Muscle of back (tissue), 3 donors: ENCODE measurements at regions not wholly inside any gene's neighbourhood (a gene's known extent, or its start where the extent isn't known, plus 50 kb on each side); places are given as distances from the start of the nearest gene placed in this dataset.

Source experiments
- DNase-seq, 3 donors: peaks; one replicate each; pipeline versions ENCODE4 v3.0.0 to v3.0.0-alpha.2; 2013

DNA sequence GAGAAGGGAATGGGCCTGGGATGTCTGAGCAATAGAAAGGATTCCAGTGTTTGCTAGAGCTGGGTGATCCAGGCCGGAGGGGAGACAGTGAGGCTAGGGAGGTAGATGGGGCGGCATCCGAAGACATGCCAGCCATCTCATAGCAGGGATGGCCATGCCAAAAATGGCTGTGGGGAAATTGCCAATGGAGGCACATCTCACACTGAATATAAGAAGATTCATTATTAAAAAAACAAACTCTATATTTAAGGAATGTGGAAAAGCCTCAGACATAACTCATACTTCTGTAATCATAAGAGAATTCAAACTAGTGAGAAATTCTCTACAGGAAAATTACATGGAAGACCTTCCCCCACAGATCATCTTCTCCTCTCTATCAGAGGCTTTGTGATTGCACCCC, 289.2 kb downstream of the FGF9 start:
- DNase-seq, result no peak

DNA sequence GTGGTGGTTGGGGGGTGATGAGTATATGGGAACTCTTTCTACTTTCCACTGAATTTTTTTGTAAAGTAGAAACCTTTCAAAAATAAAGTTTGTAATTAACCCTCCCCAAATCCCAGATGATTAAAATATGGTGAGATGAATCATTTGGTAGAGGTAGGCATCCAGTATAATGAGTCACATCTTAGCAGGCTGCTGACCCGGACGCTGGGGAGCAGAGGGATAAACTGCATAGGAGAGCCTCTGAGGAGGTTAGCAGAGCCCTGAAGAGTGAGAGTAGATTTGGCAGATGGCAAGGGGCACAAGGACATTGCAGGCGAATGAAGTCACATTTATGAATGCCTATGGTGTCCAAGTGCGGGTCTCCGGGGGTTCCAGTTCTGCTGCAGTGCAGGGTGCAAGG, 293.8 kb downstream of the FGF9 start:
- DNase-seq, result no peak

DNA sequence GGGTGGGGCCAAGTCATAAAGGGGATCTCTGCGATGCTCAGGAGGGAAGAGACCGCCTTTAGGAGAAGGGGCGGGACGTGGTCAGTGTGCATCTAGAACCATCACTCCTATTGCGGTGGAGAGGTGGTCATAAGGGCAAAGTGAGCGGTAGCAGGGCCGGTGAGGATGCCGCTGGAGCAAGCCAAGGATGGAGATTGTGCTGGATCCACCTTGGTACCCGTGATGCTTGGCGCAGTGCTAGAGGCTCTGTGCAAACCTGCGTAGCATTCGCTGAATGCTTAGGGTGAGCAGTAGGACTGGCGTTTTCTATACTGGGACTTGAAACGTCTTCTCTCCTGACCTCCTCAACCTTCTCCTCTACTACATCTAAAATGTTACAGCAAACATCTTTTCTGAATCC, 294.2 kb downstream of the FGF9 start:
- DNase-seq, result no peak

DNA sequence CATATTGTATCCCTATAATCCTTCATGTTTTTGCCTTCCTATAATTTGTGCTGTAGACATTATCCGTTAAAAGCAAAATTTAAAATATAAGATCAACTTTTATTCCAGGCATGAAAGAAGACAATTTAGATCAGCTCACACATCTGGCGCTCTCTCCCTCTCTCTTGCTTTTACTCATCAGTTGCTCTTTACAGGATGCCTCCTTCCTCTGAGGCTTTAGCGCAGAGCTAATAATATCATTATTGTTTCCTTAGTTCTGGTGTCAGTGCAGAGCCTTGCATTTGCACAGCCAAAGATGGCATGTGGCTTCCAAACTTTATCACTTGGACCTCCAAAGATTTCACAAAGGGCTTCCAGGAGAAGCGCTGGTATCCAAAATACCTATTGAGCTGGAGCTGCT, 295.1 kb downstream of the FGF9 start:
- DNase-seq, result no peak

DNA sequence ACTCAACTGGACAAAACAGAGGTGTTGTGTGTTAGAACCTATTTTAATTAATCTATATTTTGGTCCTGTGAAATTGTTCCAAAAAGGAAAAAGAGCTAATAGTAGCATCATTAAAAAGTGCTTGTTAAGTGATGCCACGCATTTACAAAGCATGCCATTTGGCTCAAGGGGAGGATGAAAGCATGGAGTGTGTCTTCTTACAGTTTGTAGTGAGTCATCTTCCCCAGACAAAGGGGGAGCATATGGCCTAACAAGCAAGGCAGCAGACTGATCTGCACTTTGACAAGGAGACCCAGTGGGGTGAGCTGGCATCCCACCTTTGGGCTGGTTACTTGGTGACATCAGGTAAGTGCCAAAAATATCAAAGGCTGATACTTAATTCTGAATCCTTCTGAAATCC, 297.0 kb downstream of the FGF9 start:
- no peak for DNase-seq

DNA sequence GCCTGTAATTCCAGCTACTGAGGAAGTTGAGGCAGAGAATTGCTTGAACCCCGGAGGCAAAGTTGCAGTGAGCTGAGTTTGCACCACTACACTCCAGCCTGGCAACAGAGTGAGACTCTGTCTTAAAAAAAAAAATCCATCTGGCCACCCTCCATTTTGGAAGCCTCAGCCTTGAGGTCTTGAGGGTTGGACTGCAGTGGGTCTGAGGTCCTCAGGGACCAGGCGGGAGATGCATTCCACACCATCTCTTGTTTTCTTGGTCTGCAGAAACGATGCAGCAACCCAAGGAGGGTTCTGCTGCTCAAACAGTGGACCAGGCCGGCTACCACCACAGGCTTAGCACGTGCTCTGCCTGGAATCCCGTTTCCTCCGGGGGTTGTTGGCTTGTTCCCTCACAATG, 299.3 kb downstream of the FGF9 start:
- no peak for DNase-seq

DNA sequence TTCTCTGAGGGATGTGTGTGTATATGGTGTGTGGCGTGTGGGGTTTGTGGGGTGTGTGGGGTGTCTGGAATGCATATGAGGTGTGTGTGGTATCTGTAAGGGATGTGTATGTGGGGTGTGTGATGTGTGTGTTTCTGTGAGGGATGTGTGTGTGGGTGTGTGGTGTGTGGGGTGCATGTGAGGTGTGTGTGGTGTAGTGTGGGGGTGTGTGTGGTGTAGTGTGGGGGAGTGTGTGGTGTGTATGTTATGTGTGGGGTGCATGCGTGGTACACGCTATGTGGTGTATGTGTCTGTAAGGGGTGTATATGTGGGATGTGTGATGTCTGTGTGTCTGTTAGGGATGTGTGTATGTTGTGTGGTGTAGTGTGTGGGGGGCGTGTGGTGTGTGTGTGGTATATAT, 300.0 kb downstream of the FGF9 start:
- DNase-seq, result no peak

DNA sequence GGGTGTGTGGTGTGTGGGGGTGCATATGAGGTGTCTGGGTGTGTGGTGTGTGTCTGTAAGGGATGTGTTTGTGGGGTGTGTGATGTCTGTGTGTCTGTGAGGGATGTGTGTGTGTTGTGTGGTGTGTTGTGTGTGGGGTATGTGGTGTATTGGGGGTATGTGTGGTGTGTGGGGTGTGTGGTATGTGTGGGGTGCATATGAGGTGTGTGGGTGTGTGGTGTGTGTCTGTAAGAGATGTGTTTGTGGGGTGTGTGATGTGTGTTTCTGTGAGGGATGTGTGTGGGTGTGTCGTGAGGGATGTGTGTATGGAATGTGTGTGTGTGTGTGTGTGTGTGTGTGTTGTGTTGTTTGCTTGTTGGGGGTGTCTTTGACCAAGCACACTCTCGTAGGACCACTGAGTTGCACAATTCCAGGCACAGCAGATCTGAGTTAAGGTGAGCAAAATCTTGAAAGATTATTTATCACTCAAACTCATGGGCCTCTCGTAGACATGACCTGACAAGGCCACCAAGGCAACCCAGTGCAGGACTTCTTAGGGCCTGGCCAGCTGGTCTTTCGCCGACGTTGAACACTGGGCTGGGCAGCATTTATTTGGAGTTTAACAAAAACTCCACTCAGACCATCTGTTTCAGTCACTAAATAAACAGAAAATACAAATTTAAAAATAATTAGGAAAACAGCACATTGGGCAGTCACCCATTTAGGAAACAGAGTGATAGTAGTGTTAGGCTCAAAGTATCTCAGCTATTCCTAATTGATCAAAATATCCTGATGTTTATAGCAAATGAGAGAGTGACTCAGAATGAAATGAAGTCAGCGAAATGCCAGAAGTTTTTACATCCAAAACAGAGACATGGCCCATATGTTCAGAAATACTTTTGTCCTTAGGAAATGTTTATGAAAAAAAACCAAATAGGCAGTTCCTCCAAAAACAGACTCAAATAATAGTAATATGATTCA, 301.1 kb downstream of the FGF9 start:
- DNase-seq, result peak; percentile 66 to 81 (median 74)

DNA sequence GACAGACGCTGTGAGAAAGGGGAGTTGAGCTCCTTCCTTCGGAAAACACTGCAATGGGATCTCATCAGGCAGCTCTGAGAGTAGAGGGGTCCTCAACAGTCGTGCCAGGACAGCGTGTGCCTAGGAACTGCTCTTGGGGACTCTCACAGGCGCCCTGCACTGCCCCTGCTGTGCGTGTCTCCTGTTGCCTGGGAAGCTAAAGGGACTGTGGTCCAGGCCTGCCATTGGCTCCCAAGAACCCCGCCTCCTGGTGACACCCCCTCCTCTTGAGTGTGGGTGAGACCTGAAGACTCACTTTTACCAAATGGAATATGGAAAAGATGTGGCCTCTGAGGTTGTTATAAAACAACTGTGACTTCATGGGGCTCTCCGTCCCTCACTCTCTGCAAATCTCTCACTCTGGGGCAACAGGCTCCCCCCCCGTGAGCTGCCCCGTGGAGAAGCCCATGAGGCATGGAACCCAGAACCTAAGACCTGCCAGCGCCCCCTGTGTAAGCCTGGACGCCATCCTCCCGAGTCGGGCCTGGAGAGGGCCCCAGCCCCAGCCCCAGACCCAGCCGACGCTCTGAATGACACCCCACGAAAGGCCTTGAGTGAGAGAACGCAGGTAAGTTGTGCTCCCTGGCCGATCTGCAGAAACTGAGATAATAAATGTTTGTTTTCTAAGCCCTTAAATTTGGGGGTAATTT, 302.7 kb downstream of the FGF9 start:
- no peak for DNase-seq

DNA sequence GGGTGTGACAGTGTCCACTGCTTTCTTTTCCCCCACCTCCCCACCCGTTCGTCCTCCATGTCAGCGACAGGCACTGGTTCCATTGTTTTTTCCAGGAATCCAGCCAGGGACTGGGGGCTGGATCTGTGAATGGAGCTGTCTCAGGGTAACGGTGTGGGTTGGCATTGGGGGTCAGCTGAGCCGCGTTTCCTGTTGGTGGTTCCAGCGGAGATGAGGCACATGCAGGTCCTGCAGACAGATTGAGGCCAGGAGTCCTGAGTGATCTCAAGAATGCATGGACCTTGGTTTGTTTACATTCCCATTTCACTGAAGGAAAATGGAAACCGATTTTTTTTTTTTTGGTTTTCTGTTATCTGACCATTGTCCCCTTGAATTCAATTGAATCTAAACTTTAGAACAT, 303.9 kb downstream of the FGF9 start:
- no peak for DNase-seq

DNA sequence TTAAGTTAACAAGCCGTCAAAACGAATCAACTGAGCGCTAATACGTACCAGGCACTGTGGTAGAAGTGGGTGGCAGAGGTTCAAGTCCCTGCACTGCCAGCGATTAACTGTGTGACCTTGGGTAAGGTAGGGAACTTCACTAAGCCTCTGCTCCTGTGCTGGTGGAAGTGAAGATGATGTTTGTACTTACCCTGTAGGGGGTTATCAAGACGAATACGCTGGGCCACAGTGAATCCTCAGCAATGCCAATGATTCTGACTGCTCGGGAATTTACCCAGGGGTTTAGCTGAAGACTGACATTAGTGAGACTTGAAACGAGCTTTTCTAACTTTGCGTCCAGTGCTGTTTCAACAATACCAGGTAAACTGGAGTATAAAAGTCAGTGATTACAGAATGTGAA, 305.3 kb downstream of the FGF9 start:
- DNase-seq, result no peak

DNA sequence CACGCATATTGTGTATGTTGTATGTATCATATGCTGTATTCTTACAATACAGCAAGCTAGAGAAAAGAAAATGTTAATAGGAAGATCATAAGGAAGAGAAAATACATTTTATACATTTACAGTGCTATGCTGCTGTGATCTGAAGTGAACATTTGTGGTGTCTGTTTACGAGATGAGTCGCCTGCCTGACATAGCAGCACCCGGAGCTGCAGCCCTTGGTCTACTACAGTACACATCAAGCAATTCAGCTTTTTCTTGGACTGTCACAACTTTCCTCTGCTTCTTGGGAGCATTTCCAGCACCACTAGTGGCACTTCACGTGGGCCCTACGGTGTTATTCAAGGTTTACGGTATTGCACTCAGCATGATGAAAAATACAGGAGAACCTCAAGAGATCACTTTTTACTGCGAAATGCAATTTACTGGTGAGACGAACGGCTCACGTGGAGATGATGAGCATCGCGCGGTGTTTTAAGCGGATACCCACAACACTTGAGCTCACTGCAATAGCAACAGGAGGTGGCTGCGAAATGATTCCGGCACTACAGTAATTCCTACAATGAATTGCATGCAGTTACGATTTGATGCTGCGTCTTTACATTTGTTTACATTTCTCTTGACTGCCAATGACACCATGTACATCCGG, 308.4 kb downstream of the FGF9 start:
- no peak for DNase-seq

DNA sequence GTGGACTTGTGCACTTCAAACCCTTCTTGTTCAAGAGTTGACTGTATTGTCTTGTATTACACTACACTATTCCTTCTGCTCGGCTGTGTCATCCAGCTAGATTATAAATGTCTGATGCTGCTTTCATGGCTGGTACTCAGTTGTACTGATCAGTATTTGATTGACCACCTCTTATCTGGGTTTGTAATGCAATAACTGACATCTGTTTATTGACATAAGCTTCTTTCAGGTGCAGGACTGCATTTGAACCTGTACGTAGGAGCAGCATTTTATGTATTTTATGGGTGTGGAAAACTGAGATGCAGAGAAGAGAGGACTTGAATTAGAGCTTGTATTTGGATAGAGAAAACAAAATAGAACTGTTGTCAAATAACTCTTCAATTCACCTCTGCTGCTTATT, 309.2 kb downstream of the FGF9 start:
- DNase-seq, result no peak

DNA sequence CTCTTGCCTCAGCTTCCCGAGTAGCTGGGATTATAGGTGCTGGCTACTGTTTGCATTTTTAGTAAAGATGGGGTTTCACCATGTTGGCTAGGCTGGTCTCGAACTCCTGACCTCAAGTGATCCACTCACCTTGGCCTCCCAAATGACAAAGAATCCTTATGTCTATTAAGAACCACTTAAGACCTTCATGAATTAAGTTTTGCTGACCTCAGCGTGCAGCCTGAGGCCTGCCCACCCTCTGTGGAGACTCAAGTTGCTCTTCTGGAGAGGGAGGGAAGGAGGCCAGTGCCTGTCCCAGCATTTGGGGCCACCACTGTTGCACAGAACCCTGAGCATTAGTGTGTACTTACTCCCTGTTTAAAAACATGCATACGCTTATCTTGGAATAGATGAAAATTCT, 313.3 kb downstream of the FGF9 start:
- no peak for DNase-seq

DNA sequence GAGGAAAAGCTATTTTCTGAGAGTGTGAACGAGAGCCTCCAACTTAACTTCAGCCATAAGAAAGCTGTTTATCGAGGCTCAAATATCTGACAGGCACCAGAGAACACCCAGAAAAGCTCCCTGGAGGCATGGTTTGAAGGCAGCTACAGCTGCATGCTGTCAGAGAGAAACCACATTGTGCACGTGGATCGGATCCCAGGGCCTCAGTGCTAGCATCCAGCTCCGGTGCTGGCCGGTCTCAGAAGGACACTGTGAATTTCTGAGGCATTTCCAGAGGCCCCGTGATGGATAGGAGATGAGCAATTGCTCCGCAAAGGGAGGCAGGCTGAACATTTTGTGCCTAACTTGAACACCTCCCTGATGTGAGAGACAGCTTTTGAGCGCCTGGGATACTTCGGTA, 315.7 kb downstream of the FGF9 start:
- peak; percentile 56 to 77 (median 57) for DNase-seq

DNA sequence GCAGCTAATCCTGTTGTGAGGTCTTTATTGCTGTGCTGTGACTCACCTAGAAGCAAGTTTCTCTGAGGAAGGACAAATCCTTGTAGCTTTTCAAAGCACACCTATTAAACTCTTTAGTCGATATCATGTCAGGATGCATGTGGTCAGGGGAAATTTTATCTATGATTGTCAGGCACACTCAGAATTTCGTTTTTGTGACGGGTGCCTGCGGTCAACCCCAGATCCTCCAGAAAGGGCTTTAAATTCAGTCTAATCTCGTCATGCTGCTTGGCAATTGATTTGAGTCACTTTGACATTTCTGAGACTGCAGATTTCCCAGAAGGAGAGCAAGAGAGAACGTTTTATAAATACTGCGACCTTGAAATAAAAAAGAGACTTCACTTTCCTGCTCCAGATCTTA, 316.9 kb downstream of the FGF9 start:
- DNase-seq, result no peak

DNA sequence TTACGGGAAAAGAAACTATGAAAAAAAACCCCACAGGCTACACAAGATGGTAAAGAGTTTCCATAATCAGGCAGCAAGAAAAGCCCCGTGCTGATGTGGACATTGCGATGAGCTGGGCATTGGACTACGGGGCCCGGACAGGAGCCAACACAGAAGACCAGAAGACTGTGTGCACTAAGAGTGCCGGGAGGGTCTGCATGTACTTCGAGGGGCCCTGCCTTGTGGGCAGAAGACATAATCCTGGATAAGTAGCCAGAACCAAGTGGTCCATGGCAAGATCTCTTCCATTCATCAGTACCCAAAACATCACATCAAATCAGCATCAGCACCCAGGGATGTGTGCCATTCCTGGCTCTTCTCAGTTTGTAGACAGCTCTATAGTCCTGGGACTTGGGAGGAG, 317.8 kb downstream of the FGF9 start:
- no peak for DNase-seq

DNA sequence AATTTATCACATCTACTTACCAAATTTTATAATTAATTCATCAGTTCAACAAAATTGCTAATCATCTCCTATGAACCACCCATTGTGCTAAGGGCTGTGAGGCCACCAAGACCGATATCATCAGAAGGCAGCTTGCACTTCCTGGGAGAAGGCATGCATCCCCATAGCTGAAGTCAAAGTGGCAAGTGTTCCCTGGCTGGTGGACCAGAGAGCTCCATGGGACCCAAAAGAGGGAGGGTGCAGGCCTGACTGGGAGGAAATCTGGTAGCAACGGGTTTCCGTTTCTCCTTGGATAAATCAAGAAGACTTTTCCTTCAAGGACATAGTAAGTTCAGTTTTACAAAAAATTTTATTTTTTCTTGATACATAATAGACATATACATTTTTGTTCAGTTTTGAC, 325.2 kb downstream of the FGF9 start:
- DNase-seq, result no peak

DNA sequence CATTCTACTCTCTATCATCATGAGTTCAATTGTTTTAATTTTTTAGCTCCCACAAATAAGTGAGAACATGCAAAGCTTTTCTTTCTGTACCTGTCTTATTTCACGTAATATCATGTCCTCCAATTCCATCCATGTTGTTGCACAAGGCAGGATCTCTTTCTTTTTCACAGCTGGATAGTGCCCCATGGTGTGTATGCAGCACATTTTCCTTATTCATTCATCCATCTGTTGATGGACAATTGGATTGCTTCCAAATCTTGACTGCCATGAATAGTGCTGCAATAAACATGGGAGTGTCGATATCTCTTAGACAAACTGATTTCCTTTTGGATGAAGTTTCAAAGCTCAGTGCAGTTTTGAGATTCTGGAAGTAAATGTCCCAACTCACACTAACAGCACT, 326.9 kb downstream of the FGF9 start:
- DNase-seq, result no peak

DNA sequence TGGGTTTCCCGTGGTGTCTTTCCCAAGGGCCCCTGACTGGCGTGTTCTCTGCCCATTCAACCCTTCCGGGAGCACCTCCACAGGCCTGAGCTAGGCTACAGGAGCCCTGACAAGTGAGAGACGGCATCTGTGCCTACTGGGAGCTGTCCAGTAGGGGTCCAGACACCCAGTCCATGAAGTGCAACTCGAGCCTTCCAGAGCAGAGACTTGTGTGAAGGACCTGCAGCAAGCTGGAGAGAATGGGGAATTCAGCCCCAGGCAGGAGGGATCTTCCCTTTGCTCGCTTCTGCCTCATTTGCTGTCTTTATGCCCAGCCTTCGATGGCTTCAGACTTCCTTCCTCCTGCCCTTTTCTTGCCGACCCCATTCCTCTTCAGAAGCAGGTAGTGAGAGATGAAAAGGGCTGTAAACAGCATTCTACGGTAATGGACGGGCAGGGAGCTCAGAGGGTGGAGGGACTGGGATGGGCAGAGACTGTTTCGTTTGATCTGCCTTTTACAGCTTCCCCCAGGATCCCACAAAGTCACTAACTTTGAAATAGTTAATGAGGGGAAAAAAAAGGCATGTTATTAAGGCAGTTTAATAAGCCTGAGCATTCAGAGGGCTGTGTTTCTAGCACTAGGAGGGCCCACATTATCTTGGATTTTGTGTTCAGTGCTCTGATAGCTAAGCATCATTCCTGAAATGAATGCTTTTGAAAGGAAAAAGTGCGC, 327.6 kb downstream of the FGF9 start:
- no peak for DNase-seq

DNA sequence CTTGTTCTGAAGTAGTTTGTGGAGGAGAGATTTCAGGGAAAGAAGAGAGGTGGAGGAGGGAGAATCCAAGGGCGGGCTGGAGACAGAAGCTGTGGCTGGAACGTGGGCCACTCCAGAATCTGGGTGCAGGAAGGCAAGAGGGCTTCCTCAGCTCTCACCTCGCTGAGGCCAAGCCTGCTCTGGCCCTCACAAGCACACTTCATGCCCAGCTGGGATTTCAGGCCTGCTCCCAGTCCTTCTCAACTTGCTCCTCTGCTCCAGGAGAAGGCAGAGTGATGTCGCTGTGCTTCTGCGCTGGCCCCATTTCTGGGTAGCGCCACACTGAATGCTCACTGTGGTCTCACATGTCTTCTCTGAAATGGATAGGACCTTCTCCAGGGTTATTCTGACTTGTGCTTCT, 328.8 kb downstream of the FGF9 start:
- DNase-seq, result no peak

DNA sequence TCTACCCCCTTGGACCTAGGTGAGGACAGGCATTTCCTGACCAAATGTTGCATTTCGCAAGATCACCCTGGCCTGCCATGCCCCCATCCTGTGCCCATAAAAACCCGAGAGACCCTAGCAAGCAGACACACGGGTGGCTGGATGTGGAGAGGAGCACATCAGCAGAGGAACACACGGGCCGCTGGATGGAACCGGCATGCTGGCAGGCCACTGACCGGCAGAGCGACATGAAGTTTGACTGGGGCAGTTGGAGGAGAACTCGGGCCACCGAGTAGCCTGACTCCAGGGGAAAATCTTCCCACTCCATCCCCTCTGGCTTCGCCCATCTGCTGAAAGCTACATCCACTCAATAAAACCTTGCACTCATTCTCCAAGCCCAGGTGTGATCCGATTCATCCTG, 329.3 kb downstream of the FGF9 start:
- DNase-seq, result no peak
